GM19043 (cell line): ENCODE measurements at regions not wholly inside any gene's neighbourhood (a gene's known extent, or its start where the extent isn't known, plus 50 kb on each side); places are given as distances from the start of the nearest gene placed in this dataset.
"Not testable (repeated sequence)": the region's sequence is repeated elsewhere in the genome, so short reads cannot be mapped to it uniquely, and the experiment has no call there.

Source experiments
- ATAC-seq: cut with Tn5 transposase; IDR thresholded peaks from one replicate; pipeline ENCODE4 v1.9.1; 2021; ENCODE audit warnings: low read depth; ENCODE audit not compliant: unreplicated experiment

DNA sequence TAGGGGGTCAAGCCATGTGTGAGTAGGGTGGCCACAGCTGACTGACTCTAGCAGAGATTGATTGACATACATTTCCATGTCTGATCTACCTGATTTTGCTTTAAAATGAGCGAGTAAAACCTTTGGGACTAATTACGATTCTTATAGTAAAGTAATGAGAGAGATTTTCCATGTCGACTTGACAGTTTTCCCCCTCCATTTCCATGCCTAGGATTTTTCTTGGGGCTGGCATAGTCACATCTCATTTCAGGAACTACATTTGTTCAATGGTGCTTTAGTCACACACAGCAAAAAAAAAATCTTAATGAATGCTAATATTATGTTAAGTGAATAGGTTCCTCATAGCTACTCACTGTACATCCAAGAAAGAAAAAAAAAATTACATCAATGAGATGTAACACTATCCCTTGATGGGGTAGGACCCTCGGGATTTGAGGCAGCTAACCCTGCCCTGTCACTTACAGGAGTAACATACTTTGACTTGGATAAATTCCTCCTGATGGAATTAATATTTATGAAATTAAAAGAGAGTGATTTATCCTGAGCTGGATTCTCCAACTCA lies 690.9 kb downstream of the TDRD15 start:
- ATAC-seq, result no peak

DNA sequence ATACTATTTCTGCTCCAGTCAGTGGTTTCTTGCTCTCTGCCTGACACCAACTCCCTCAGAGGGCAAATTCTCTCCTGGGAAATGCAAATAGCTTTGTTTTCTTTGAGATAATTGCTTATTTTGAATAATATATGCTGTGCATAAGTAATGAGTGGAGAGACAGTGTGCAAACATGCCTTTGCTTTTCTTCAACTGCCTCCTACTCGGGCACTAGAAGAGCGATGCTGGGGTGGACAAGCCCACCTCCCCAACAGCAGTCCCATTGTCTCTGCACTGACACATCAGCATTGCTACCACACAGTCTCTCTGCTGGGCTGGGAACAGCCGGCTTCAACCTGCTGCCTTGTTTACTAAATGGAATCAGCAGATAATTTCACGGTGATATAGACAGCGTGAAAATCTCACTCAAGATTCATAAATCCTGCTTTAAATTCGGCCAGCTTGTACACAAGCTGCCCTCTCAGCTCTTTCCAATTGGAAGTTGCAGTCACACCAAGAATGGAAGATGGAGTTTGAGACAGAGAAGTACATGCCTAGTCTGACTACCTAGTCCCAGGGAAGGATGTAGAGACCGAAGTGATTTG lies 694.5 kb downstream of the TDRD15 start:
- no peak for ATAC-seq

DNA sequence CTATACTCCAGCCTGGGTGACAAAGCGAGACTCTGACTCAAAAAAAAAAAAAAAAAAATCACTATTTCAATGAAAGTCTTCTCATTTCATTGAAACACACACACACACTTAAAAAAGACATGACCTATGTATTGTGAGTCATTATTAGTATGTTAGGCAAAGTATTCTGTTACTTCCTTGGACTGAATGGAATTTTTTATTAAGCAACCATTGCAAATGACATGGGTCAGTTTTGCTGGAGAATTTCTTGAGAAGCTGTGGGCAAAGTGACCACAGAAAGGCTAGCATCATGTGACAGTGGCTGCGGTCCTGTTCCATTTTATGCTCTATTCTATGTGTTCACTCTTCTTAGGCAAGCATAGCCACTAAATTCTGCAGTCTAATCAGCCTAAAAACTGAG lies 695.7 kb downstream of the TDRD15 start:
- ATAC-seq, result no peak

DNA sequence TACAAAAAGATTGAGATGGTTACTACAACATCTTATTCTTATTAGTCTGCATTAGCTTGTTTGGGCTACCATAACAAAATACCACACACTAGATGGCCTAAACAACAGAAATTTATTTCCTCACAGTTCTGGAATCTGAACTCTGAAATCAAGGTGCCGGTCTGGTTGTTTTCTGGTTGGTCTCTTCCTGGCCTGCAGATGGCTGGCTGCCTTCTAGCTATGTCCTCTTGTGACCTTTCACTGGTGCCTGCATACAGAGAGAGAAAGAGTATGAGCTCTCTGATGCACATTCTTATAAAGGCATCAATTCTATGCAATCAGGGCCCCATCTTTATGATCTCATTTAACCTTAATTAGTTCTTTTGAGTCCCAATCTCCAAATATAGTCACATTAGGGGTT lies 696.5 kb downstream of the TDRD15 start:
- no peak for ATAC-seq

DNA sequence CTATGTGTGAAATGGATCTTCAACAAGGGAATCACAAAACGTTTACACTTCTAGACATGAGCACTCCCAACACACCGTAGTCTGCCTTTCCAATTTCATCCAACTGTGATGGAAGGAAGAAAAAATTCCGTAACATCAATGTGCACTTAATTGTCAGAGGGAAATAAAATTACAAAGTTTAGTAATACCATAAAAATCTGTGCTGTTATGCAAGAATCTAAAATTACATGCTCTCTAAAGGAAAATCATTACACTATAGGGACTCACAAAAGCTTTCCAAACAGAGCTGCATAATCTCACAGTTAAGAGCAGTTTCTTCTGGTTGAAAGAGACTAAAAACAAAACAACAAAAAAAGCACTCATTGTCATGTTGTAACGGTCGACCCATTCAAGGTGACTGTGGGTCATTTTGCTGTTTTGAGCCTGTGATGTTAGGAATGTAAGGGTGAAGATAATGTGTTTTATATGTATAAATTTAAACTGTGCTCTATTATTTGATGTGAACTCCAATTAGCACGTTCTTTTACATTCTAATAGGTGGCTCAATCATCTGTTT lies 698.0 kb downstream of the TDRD15 start:
- no peak for ATAC-seq

DNA sequence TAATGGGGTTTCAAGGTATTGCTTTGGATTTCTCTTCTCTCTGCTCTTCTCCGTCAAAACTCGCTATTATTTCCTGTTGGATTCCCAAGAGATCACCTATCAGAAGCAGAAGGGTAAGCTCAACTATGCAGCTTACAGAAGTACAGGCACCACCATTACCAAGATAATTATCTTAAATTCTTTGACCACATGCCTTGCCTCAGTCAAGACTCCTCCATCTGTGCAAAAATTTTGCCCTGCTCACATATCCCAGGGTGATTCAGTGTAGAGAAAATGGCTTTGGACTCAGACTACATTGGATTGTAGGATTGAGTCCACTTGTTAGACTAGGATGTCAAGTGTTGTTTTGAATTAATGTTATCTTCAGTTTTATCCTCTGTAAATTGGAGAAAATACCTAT lies 698.7 kb downstream of the TDRD15 start:
- ATAC-seq, result no peak

DNA sequence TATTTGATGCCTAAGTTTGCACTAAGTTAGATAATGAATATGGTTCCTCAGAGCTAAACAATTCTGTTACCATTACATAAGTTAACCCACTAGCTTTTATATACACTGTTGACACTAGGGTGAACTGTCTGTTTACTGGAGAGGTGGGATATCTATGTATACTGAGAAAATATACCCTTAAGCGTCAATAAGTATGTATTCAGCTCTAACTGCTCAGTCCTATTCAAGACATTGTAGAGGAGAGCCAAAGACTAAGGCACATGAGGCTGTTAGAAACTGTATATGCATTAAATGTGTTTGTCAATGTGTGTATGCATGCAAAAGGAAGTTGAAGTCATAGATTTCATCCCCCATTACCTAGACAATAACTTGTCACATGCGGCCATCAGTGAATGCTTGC lies 710.0 kb downstream of the TDRD15 start:
- no peak for ATAC-seq

DNA sequence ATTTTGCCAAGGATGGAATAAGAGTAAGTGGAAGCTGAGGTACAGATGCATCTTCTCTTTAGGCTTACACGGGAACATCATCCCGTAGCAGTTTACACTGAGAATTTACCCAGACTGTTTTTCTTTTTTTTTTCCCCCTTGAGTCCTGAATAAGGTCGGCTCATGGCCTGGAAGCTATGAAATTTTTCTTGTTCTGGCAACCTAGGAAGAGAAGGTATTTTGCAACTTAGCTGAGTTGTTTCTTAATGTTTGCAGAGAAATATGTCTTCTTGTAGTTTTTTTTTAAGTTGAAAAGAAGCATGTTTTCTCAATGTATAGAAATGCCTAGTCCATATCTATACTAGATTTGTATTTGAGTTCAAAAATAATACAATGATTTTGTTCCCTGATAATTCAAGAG lies 712.5 kb downstream of the TDRD15 start:
- no peak for ATAC-seq

DNA sequence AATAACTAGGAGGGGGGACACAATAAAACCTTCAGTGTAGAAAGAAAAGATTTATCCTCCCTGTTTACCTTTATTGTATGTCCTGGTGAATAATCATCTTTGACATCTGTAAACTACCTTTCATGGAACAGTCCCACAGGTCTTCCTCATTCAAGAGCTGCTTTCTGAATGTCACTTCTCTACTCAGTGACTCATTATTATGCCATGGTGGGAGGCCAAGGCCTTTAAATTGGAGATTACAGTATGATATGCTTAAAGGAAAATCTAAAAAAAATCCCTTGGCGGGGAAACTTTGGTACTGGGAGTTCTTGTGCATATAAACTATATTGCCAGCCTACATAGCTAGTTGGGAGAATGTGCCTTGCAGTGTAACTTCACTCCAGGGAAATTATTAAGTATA lies 713.0 kb downstream of the TDRD15 start:
- ATAC-seq, result no peak

DNA sequence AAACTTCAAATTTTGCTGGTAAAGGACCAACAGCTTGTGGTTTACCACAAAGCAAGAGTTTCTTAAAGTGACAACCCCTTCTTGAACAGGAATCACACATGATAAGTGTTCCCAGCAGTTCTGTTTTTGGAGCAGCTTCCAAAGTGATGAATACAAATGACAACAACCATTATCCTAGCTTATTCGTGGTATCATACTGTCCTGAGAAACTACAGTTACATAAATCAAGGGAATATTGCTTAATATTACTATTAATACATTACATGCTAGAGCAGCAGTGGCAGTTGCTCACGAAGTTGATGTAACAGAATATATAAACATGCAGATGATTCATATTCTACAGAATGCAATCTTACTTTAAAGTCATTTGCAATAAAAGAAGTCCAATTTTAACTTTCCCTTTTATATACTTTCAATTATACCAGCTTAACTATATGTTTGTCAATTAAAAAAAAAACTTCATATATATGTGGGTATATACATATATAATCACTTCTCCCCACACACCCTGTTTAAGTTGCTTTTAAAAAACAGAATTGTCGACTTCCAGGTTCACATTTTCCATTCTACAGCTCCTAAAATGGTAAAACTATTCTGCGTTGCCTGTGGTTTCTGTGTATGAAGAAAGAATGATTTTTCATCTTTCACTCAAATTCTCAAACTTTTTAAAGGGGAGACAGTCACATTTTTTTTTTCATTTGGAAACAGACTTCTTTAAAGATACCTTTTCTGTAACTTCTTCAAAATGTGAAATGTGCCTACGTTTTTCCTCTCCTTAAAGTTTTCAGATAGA lies 713.6 kb downstream of the TDRD15 start:
- ATAC-seq, result no peak

DNA sequence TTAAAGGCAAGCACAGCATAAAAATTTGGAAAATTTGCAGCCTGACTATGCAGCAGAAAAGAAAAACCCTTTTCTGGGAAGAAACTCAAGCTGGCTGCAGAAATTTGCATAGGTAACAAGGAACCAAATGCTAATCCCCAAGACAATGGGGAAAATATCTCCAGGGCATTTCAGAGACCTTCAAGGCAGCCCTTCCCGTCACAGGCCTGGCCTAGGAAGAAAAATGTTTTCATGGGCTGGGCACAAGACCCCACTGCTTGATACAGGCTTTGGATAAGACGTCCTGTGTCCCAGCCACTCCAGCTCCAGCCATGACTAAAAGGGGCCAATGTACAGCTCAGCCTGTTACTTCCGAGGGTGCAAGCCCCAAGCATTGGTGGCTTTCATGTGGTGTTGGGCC lies 717.6 kb downstream of the TDRD15 start:
- no peak for ATAC-seq

DNA sequence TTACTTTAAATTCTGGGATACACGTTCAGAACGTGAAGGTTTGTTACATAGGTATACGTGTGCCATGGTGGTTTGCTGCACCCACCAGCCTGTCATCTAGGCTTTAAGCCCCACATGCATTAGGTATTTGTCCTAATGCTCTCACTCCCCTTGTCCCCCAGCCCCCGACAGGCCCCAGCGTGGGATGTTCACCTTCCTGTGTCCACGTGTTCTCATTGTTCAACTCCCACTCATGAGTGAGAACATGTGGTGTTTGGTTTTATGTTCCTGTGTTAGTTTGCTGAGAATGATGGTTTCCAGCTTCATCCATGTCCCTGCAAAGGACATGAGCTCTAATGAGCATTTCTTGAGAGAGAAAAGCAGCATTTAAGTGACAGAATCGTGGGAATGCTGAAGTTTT lies 726.6 kb downstream of the TDRD15 start:
- ATAC-seq, result not testable (repeated sequence)

DNA sequence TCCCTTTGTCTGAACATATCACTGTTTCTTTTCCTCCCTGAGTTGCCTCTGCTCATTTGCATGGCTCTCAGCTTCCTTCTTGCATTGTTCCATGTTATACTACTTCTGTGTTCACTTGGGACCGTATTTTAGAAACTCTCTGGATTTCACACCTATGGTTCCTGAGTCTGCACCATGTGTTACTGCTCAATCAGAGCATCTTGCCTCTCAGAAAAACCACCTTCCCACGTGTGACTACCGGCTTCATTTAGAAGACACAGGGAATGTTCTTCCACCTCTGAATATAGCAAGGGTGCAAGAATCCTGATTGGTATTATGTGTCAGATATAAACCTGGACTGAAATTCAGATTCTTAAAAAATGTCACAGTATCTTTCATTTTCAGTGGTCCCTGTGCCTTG lies 731.2 kb downstream of the TDRD15 start:
- no peak for ATAC-seq

DNA sequence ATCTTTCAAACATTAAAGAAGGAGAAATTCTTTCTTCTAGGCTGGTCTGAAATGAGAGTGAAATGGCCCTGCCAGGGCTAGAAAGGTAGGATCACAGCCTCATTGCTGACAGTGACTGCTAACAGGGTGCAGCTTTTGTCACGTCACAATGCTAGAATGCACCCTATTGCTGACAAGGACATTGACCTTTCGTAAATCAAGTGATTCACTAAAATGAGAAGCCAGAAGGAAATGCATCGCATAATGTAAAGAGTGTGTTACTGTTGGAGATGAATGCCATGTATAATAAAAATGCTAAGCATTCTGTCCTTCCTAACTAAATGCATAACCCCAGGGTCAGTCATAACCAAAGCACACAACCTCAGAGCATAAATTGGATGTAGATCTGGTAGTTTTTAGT lies 732.9 kb downstream of the TDRD15 start:
- no peak for ATAC-seq

DNA sequence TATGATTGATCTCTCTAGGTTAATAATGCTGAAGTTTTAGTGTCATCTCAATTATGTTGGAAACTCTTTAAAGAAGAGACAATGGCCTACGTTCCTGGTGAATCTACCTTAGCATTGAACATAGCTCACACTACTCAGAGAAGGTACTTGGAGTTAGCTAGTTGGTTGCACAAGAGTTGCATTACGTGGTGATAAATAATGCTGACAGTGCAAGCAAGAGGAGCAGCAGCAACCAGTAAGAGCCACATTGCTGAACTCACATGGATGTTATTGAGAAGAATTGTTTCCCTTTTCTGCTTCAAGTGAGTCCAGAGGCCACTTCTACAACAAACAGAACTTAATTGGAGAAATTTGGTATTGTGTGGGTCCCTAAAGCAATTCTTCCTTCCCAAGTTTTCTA lies 737.1 kb downstream of the TDRD15 start:
- ATAC-seq, result no peak

DNA sequence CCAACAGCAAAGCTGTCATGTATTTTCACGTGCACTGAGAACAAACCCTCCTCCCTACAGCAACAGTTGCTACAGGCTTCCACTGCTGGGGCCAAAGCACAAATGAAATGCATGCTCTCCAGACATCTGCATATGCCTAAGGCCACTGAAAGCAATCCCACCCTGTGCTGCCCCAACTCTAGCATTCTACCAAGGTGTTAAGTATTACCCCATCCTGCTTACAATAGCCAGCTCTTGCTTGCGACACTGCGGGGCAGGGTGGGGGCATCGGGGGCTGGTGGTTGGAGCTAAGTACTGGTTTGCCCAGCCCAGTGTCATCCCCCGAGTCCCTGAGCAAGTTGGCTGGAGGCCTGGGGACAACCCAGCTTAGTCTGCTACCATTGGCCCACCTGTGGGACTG lies 742.5 kb downstream of the TDRD15 start:
- ATAC-seq, result no peak

DNA sequence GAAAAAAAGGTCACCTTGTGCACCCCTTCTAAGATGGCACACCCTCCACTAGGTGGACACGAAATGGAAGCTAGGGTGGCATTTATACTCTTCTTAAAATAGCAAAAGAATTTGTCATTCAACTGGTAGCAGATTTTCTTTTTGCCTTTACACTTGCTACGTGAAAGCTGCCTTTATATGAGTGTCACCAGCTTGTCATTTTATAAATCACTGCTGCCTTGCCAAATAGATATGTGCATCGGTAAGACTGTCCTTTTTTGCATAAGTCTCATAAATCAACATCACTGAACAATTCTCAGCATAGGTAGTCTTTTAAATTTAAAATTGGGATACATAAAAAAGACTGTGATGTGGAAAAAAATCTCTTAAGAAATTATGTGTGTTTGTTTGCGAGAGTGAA lies 764.1 kb downstream of the TDRD15 start:
- ATAC-seq, result no peak

DNA sequence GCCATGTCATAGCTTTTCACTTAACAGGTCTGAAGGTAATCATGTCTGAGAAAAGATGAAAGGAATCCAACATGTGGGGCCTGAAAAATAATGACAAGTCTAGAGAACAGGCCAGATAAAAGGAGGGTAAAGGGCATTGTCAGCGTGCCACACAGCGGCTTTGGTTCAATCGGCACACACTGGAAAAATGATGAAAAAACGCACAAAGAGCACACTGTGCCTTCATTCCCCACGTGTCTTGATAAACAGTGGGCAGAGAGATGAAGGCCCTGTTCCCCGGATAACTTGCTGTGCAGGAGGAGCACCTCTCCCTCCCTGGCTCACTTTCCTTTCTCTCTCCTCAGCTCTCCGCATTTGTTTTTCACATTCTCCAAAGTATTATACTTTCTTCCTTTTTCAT lies 766.3 kb downstream of the TDRD15 start:
- no peak for ATAC-seq

DNA sequence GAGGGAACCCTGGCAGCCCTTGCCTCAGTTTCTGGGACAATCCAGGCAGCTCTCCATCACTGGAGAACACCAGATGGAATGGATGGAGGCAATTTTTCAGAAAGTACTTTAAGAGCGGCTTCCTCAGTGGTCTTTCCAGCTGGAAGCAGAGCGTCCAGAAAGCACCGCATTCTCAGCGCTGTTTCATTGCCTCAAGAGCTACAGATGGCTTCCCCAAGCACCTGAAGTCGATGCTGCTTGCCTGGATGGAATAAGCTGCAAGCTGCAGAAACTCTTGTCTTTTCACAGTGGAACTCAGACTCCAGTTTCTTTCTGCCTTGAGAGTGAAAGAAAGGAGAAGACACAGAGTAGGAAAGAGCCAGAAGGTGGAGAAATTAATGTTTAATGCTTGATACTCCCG lies 766.9 kb downstream of the TDRD15 start:
- no peak for ATAC-seq

DNA sequence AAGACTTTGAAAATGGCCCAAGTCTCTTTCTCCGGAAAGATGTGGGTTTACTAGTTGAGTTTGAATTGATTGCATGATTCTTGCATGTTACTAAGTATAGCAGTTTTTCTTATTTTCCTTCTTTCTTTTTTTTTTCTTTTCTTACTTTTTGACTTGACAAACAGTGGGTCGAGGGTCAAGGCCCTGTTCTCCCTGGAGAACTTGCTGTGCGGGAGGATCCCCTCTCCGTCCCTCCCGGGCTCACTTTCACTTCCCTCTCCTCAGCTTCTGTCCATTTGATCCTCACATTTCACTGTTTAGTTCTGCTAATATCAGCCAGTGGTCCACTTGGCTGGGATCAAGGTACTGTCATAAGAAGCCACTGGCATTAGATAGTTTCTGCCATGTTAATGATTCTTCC lies 767.4 kb downstream of the TDRD15 start:
- ATAC-seq, result no peak

DNA sequence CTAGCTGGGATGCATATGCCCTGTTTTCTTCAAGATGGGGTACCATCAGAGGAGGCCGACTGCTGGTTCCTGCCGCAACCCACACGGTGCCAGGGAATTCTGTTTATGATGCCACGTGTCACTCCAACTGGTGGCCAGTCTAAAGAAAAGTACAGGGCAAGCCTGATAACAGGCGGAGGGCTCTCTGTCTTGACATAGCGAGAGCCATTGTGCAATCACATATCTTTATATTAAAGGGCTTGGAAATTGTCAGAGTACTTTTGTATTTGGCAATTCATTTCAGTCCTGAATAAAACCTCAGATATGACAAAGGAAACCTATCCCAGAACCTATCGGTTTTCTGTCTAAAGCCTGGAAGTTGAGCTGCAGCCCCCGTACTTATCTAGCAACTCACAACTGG lies 768.4 kb downstream of the TDRD15 start:
- ATAC-seq, result no peak

DNA sequence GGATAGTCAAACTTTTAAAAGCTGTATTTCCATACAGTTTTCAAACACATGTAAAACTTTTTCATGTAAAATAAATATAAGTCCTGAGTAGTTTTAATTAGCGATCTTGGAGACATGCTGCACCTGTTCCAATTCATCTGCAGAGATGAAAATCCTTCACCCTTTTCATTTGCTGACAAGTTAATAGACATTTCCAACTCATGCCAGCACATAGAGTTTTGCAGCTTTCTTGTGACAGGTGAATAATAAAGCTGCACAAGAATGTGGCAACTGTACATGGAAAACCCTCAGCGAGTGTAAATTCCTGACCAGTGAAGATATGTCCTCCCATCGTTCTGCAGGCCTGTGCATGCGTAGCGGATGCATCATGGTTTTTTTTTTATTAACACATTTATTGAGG lies 771.4 kb downstream of the TDRD15 start:
- ATAC-seq, result no peak
